GM23248 (cell line): ENCODE measurements at regions not wholly inside any gene's neighbourhood (a gene's known extent, or its start where the extent isn't known, plus 50 kb on each side); places are given as distances from the start of the nearest gene placed in this dataset.

Experiments
- DNase-seq: peaks from one replicate; pipeline ENCODE4 v3.0.0-alpha.2; 2015
- H2AFZ ChIP-seq: fragments of 200-600 bp; sonication (generic); 2 replicates; pipeline ENCODE4 v1.6.1; 2016; ENCODE audit warnings: antibody characterized with exemption
- H3F3A ChIP-seq: fragments of 200-600 bp; sonication (generic); 2 replicates; pipeline ENCODE4 v1.6.1; 2016; ENCODE audit warnings: mild to moderate bottlenecking, antibody characterized with exemption, mixed run types; ENCODE audit not compliant: insufficient read depth
- H3K27ac ChIP-seq: fragments of 200-600 bp; sonication (generic); 2 replicates; pipeline ENCODE4 v1.5.1; 2016; ENCODE audit warnings: mild to moderate bottlenecking
- H3K27me3 ChIP-seq: fragments of 200-600 bp; sonication (generic); replicated peaks from 2 replicates; pipeline ENCODE4 v1.6.1; 2016; ENCODE audit warnings: mild to moderate bottlenecking; ENCODE audit not compliant: insufficient read depth
- H3K36me3 ChIP-seq: fragments of 200-600 bp; sonication (generic); 2 replicates; pipeline ENCODE4 v1.6.1; 2016; ENCODE audit warnings: low read depth, mild to moderate bottlenecking
- H3K4me1 ChIP-seq: fragments of 200-600 bp; sonication (generic); 2 replicates; pipeline ENCODE4 v1.6.1; 2016; ENCODE audit warnings: mild to moderate bottlenecking; ENCODE audit not compliant: insufficient read depth
- H3K4me2 ChIP-seq: fragments of 200-600 bp; sonication (generic); one replicate; pipeline ENCODE4 v1.6.1; 2016; ENCODE audit warnings: mild to moderate bottlenecking; ENCODE audit not compliant: unreplicated experiment
- H3K4me3 ChIP-seq: fragments of 200-600 bp; sonication (generic); 2 replicates; pipeline ENCODE4 v1.5.1; 2016; ENCODE audit warnings: mild to moderate bottlenecking
- H3K79me2 ChIP-seq: fragments of 200-600 bp; sonication (generic); 2 replicates; pipeline ENCODE4 v1.6.1; 2016; ENCODE audit warnings: mild to moderate bottlenecking; ENCODE audit not compliant: insufficient read depth
- H3K9ac ChIP-seq: fragments of 200-600 bp; sonication (generic); 2 replicates; pipeline ENCODE4 v1.6.1; 2016; ENCODE audit warnings: mild to moderate bottlenecking
- H3K9me2 ChIP-seq: fragments of 200-600 bp; sonication (generic); 2 replicates; pipeline ENCODE4 v1.6.1; 2016; ENCODE audit warnings: mixed run types, mild to moderate bottlenecking, moderate library complexity; ENCODE audit not compliant: insufficient read depth
- H3K9me3 ChIP-seq: fragments of 200-600 bp; sonication (generic); one replicate; pipeline ENCODE4 v1.6.1; 2017; ENCODE audit warnings: low read depth
- H4K20me1 ChIP-seq: fragments of 200-600 bp; sonication (generic); 2 replicates; pipeline ENCODE4 v1.6.0; 2016; ENCODE audit not compliant: insufficient read depth
- EZH2 ChIP-seq: fragments of 200-600 bp; sonication (generic); IDR thresholded peaks from 2 replicates; pipeline ENCODE4 v1.6.1; 2018; ENCODE audit warnings: antibody characterized with exemption, mild to moderate bottlenecking; ENCODE audit not compliant: insufficient read depth, poor library complexity, severe bottlenecking
- EZH2phosphoT487 ChIP-seq: fragments of 200-600 bp; sonication (generic); IDR thresholded peaks from 2 replicates; pipeline ENCODE4 v1.6.1; 2018; ENCODE audit warnings: antibody characterized with exemption, moderate library complexity, mild to moderate bottlenecking, low read depth; ENCODE audit not compliant: insufficient read depth
- WGBS, 2 experiments: methylation state at CpG; one replicate each; pipeline ENCODE4 v1.1.6; 2015 to 2017; ENCODE audit warnings: low lambda C conversion rate in 2 of 2, low coverage in 1 of 2; ENCODE audit errors: missing lambda C conversion rate in 2 of 2; 5-methylcytosine and 5-hydroxymethylcytosine counted together
- in situ Hi-C: fragments of 300-500 bp; cut with MboI; formaldehyde crosslinking; loops from 2 replicates; pipeline ENCODE4 v1.15.0; 2020

DNA sequence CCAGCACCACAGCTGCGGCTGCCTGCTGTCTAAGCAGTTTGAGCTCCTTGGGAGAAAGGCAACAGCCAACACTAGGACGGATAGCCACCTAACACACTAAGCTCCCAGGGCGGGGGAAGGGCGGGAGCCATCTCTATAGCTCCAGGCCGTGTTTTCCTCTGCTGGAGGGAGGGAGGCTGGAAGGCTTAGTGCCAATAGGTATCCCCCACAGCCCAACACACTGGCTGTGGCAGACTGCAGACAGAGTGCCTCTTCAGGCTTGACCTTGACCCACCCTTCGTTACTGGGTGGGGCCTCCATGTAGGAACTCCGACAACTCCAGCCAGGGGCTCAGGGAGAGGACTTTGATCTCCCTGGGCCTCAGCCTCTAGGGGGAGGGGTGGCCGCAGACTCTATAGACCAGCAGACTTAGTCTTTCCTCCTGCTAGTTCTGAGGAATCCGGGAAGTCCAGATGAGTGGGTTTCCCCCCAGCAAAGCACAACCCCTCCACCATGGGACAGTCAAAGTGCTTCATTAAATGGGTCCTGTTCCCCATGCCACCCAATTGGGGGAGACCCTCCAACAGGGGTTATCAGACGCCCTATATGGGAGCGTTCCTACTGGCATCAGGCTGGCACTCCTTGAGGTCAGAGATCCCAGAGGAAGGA lies 314.4 kb upstream of the MKI67 start:
- no peak overlapping the region for H3K4me3 ChIP-seq
- no peaks in the 10 kb centered on the region for H3K4me1 ChIP-seq
- no peak overlapping the region for H3K4me2 ChIP-seq
- no peaks in the 10 kb centered on the region for H3F3A ChIP-seq
- no peaks in the 10 kb centered on the region for H3K9me2 ChIP-seq
- no peaks in the 10 kb centered on the region for H4K20me1 ChIP-seq
- H3K36me3 ChIP-seq = no peaks in the 10 kb centered on the region
- WGBS, 2 experiments = 36 to 41% methylated on average over 10 to 11 of the region's 11 CpGs
- no peak overlapping the region for H3K9ac ChIP-seq
- H3K79me2 ChIP-seq = no peaks in the 10 kb centered on the region
- H3K27me3 ChIP-seq = no peaks in the 10 kb centered on the region
- no peak overlapping the region for H3K27ac ChIP-seq
- DNase-seq = no peak
- TF ChIP-seq EZH2phosphoT487 (no peak), EZH2 (no peak)
- no peaks in the 10 kb centered on the region for H3K9me3 ChIP-seq
- in situ Hi-C loops = no loop called here
- H2AFZ ChIP-seq = no peak overlapping the region

DNA sequence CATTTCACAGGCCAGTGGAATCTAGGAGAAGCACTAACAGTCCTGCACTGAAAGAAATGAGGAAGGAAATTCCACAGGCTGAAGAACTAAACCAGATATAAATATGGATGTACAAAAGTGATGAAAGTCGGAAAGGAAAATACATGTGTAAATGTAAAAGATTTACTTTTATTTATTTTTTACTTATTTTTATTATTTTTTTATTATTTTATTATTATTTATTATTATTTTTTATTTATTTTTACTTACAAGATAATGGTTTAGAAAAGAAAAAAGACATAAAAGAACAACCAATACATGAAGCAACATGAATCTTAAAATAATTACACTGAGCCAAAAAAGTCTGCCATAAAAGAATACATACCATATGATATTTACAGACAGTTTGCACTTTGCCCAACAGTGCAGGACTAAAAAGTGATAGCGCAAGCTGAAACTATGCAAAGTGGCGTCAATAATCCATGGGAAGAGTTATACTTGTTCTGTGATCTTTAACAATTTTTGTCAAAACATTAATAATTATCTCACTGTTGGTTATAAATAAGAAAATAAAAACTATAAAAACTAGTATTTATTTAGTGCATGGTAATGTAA lies 317.8 kb upstream of the MKI67 start:
- 22 to 27% methylated on average over 3 of the region's 3 CpGs for WGBS, 2 experiments
- no peak for DNase-seq

DNA sequence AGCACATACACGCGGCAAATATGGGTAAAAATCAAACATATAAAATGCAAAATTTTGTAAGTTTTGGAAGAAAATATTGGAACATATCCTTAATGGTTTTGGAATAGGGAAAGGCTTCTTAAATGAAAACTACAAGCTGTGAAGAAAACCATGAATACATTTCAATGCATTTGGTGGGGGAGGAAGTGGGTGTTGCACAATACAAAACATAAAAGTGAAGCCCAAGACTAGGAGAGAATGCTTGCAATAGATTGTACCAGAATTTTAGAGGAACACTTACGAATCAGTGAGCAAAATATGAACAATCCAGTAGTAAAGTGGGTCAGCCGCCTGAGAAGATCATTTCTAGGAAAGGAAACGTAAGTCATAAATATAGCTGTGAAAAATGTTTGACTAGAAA lies 322.6 kb upstream of the MKI67 start:
- H3K4me1 ChIP-seq = no peaks in the 10 kb centered on the region
- no peaks in the 10 kb centered on the region for H3K9me2 ChIP-seq
- no peaks in the 10 kb centered on the region for H3F3A ChIP-seq
- H2AFZ ChIP-seq = no peak overlapping the region
- no peak overlapping the region for H3K9ac ChIP-seq
- H3K27ac ChIP-seq = no peak overlapping the region
- H3K27me3 ChIP-seq = no peaks in the 10 kb centered on the region
- no peaks in the 10 kb centered on the region for H4K20me1 ChIP-seq
- 35 to 43% methylated on average over 5 of the region's 5 CpGs for WGBS, 2 experiments
- no peaks in the 10 kb centered on the region for H3K79me2 ChIP-seq
- DNase-seq = no peak
- H3K4me2 ChIP-seq = no peak overlapping the region
- no peak overlapping the region for H3K4me3 ChIP-seq
- in situ Hi-C loops = no loop called here
- no peak for TF ChIP-seq EZH2
- TF ChIP-seq EZH2phosphoT487 = no peak
- H3K36me3 ChIP-seq = no peaks in the 10 kb centered on the region
- H3K9me3 ChIP-seq = no peaks in the 10 kb centered on the region

More for the DNA sequence above, 317.8 kb upstream of the MKI67 start:
- Histone ChIP-seq H3K79me2 (no peaks in the 10 kb centered on the region), H3K9me2 (no peaks in the 10 kb centered on the region), H2AFZ (no peak overlapping the region), H3K27me3 (no peaks in the 10 kb centered on the region), H3K4me1 (no peaks in the 10 kb centered on the region), H3K36me3 (no peaks in the 10 kb centered on the region), H3K9me3 (no peaks in the 10 kb centered on the region), H4K20me1 (no peaks in the 10 kb centered on the region), H3K27ac (no peak overlapping the region), H3K4me3 (no peak overlapping the region), H3K4me2 (no peak overlapping the region), H3F3A (no peaks in the 10 kb centered on the region), H3K9ac (no peak overlapping the region)
- in situ Hi-C loops = no loop called here
- TF ChIP-seq EZH2phosphoT487 (no peak), EZH2 (no peak)

DNA sequence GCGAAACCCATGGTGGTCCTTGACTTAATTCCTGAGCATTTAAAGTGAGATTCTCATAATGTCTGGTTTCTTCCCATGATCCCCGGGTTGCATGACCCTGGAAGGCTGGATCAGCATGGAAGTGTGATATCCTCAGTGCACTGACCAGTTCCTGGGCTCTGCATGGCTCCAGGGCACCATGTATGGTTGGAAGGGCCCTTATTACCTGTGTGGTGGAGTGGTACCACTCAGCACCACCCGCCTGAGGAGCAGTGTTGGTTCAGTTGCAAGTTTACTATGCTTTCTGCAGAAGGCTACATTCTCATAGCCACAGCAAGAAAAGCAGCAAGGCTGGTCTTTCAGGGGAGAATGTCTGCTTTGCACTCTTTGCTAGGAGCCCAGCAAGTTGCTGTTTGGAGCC lies 325.7 kb upstream of the MKI67 start:
- TF ChIP-seq EZH2phosphoT487 (no peak), EZH2 (no peak)
- in situ Hi-C loops = no loop called here
- no peaks in the 10 kb centered on the region for H3K27me3 ChIP-seq
- no peaks in the 10 kb centered on the region for H3K36me3 ChIP-seq
- no peaks in the 10 kb centered on the region for H3K4me1 ChIP-seq
- no peaks in the 10 kb centered on the region for H4K20me1 ChIP-seq
- no peak overlapping the region for H3K9ac ChIP-seq
- H3K9me3 ChIP-seq = no peaks in the 10 kb centered on the region
- no peak overlapping the region for H3K27ac ChIP-seq
- WGBS, 2 experiments = 22 to 25% methylated on average over 3 of the region's 3 CpGs
- no peaks in the 10 kb centered on the region for H3F3A ChIP-seq
- no peak overlapping the region for H3K4me3 ChIP-seq
- H2AFZ ChIP-seq = no peak overlapping the region
- H3K9me2 ChIP-seq = no peaks in the 10 kb centered on the region
- no peak overlapping the region for H3K4me2 ChIP-seq
- no peak for DNase-seq
- no peaks in the 10 kb centered on the region for H3K79me2 ChIP-seq

DNA sequence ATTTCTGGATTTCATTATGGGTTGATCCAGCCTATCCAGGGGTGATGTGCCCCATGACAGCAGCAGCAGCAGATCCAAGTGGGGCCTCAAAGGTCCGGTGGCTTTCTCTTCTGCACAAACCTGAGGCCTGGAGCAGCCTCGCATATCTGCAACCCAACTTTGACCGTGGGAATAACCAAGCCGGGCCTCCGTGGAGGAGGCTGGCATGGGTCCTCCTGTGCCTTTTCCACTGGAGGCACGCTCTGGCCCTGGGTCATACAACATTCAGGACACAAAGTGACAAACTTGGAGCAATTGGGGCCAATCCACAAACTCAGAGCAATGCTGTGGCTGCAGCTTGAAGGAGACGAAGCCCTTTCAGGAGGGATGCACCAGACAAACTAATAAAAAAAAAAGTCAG lies 330.0 kb upstream of the MKI67 start:
- no peaks in the 10 kb centered on the region for H3K79me2 ChIP-seq
- in situ Hi-C loops = no loop called here
- no peaks in the 10 kb centered on the region for H3K27me3 ChIP-seq
- no peaks in the 10 kb centered on the region for H3K4me1 ChIP-seq
- TF ChIP-seq EZH2phosphoT487 (no peak), EZH2 (no peak)
- no peak overlapping the region for H3K4me3 ChIP-seq
- no peak overlapping the region for H3K4me2 ChIP-seq
- H3K9ac ChIP-seq = no peak overlapping the region
- no peaks in the 10 kb centered on the region for H3F3A ChIP-seq
- no peak overlapping the region for H2AFZ ChIP-seq
- no peaks in the 10 kb centered on the region for H4K20me1 ChIP-seq
- no peak overlapping the region for H3K27ac ChIP-seq
- no peaks in the 10 kb centered on the region for H3K9me3 ChIP-seq
- no peaks in the 10 kb centered on the region for H3K9me2 ChIP-seq
- H3K36me3 ChIP-seq = no peaks in the 10 kb centered on the region
- WGBS, 2 experiments = 37 to 52% methylated on average over 6 to 7 of the region's 7 CpGs
- no peak for DNase-seq
